HCT116 (cell line): ENCODE measurements at regions not wholly inside any gene's neighbourhood (a gene's known extent, or its start where the extent isn't known, plus 50 kb on each side); places are given as distances from the start of the nearest gene placed in this dataset.

Source experiments
- ATAC-seq: fragments of 200-7000 bp; cut with Tn5 transposase; 2 replicates; pipeline ENCODE4 v1.9.1; 2020; ENCODE audit warnings: mild to moderate bottlenecking, moderate library complexity
- BruUV-seq: library from RNA; stranded (reverse); fragments of 400-500 nt; replicated peaks from 2 replicates; lab custom pipeline; 2021; lab: Mats Ljungman, UMichigan
- CTCF ChIA-PET: fragments of 300-600 bp; sonication (Branson Sonifier 250); formaldehyde crosslinking; loops from one replicate; lab custom pipeline; 2021; ENCODE audit warnings: antibody characterized with exemption; lab: Charles Lee
- POLR2A ChIA-PET: fragments of 300-600, 350-600 bp; sonication (Branson Sonifier 250); formaldehyde crosslinking; loops from one replicate; lab custom pipeline; 2021; ENCODE audit warnings: antibody characterized with exemption; lab: Charles Lee
- RAD21 ChIA-PET, 2 experiments: fragments of 300-600 bp; sonication (Branson Sonifier 250); formaldehyde crosslinking; loops; one replicate each; lab custom pipeline; 2023; ENCODE audit warnings: low total read pairs in 2 of 2; ENCODE audit not compliant: uncharacterized antibody in 2 of 2, unreplicated experiment in 2 of 2, low non-redundant PET in 1 of 2; lab: Charles Lee
- DNase-seq: peaks from one replicate; pipeline ENCODE4 v3.0.0-alpha.2; 2010; ENCODE audit warnings: low read depth, low spot score
- H2AFZ ChIP-seq: fragments of 200-600 bp; shearing (Covaris generic), sonication (generic); 2 replicates; pipeline ENCODE4 v1.6.1; 2017; ENCODE audit warnings: low read depth, mixed run types, mixed read lengths, antibody characterized with exemption, low read length; ENCODE audit not compliant: poor library complexity, severe bottlenecking
- H3K27ac ChIP-seq: 2 replicates; pipeline ENCODE4 v1.5.1; 2012; ENCODE audit warnings: low read depth, low read length
- H3K27me3 ChIP-seq: fragments of 200-600 bp; sonication (generic); 2 replicates; pipeline ENCODE4 v1.6.1; 2016; ENCODE audit warnings: mixed run types, low read length, mixed read lengths; ENCODE audit not compliant: insufficient read depth
- H3K36me3 ChIP-seq, 2 experiments: fragments of 200-500 bp in 1 of 2; fragments of 200-600 bp in 1 of 2; sonication (Bioruptor generic) in 1 of 2; sonication (generic) in 1 of 2; 2 replicates each; pipeline versions ENCODE4 v1.5.1 to v1.6.1; 2014 to 2016; ENCODE audit warnings: low read length in 2 of 2, inconsistent platforms in 1 of 2, mixed read lengths in 1 of 2, mixed run types in 1 of 2; ENCODE audit not compliant: insufficient read depth in 2 of 2, control insufficient read depth in 1 of 2
- H3K4me1 ChIP-seq, 2 experiments: fragments of 200-600 bp in 1 of 2; sonication (generic) in 1 of 2; 2 replicates each; pipeline versions ENCODE4 v1.5.1 to v1.6.1; 2012 to 2017; ENCODE audit warnings: low read length in 2 of 2, inconsistent platforms in 1 of 2, mild to moderate bottlenecking in 1 of 2, mixed read lengths in 1 of 2, mixed run types in 1 of 2, moderate library complexity in 1 of 2; ENCODE audit not compliant: insufficient read depth in 2 of 2, control insufficient read depth in 1 of 2
- H3K4me2 ChIP-seq: fragments of 200-600 bp; sonication (generic); 2 replicates; pipeline ENCODE4 v1.6.1; 2017; ENCODE audit warnings: mixed run types, low read length, mixed read lengths
- H3K4me3 ChIP-seq, 2 experiments: fragments of 200-600 bp in 1 of 2; sonication (generic) in 1 of 2; replicated peaks in 1 of 2; 2 replicates each; pipeline ENCODE4 v1.5.1; 2011 to 2016; ENCODE audit warnings: low read length in 2 of 2, control low read depth in 1 of 2, low read depth in 1 of 2, mild to moderate bottlenecking in 1 of 2, mixed read lengths in 1 of 2, mixed run types in 1 of 2
- H3K79me2 ChIP-seq: fragments of 200-600 bp; sonication (generic); 2 replicates; pipeline ENCODE4 v1.6.1; 2017; ENCODE audit warnings: mild to moderate bottlenecking, mixed run types, low read length, moderate library complexity, mixed read lengths; ENCODE audit not compliant: insufficient read depth
- H3K9ac ChIP-seq: fragments of 200-600 bp; sonication (generic); 2 replicates; pipeline ENCODE4 v1.6.1; 2016; ENCODE audit warnings: low read length, mixed read lengths
- H3K9me2 ChIP-seq: fragments of 200-600 bp; sonication (generic), shearing (Covaris generic); 2 replicates; pipeline ENCODE4 v1.6.1; 2017; ENCODE audit warnings: mixed run types, mild to moderate bottlenecking, moderate library complexity; ENCODE audit not compliant: insufficient read depth
- H3K9me3 ChIP-seq, 2 experiments: fragments of 200-500 bp in 1 of 2; fragments of 200-600 bp in 1 of 2; sonication (Bioruptor generic) in 1 of 2; sonication (generic) in 1 of 2; 2 replicates each; pipeline ENCODE4 v1.6.1; 2014 to 2017; ENCODE audit warnings: low read length in 2 of 2, mixed read lengths in 2 of 2, inconsistent platforms in 1 of 2, low read depth in 1 of 2, mild to moderate bottlenecking in 1 of 2, mixed run types in 1 of 2, moderate library complexity in 1 of 2; ENCODE audit not compliant: control insufficient read depth in 1 of 2, insufficient read depth in 1 of 2
- H4K20me1 ChIP-seq: fragments of 200-600 bp; sonication (generic), shearing (Covaris generic); 2 replicates; pipeline ENCODE4 v1.6.1; 2017; ENCODE audit warnings: mixed run types, mild to moderate bottlenecking, moderate library complexity; ENCODE audit not compliant: insufficient read depth
- CBX3 ChIP-seq: IDR thresholded peaks from 2 replicates; pipeline ENCODE4 v1.6.1; 2012; ENCODE audit warnings: low read depth
- CEBPB ChIP-seq: IDR thresholded peaks from 2 replicates; pipeline ENCODE4 v1.6.1; 2012; ENCODE audit warnings: low read depth
- ELF1 ChIP-seq: IDR thresholded peaks from 2 replicates; pipeline ENCODE4 v1.6.1; 2012; ENCODE audit warnings: low read depth, borderline replicate concordance
- EZH2 ChIP-seq: fragments of 200-600 bp; sonication (generic); IDR thresholded peaks from 2 replicates; pipeline ENCODE4 v1.6.1; 2017; ENCODE audit warnings: antibody characterized with exemption, mixed run types
- EZH2phosphoT487 ChIP-seq: fragments of 200-600 bp; IDR thresholded peaks from 2 replicates; pipeline ENCODE4 v1.6.1; 2018; ENCODE audit warnings: antibody characterized with exemption, borderline replicate concordance
- JUND ChIP-seq: IDR thresholded peaks from 2 replicates; pipeline ENCODE4 v1.6.1; 2012
- RAD21 ChIP-seq: IDR thresholded peaks from 2 replicates; pipeline ENCODE4 v1.6.1; 2012; ENCODE audit warnings: low read depth, mild to moderate bottlenecking
- SP1 ChIP-seq: IDR thresholded peaks from 2 replicates; pipeline ENCODE4 v1.6.1; 2012; ENCODE audit warnings: low read depth
- YY1 ChIP-seq: IDR thresholded peaks from 2 replicates; pipeline ENCODE4 v1.6.1; 2011; ENCODE audit warnings: low read length, low read depth, moderate library complexity, mild to moderate bottlenecking; ENCODE audit not compliant: insufficient replicate concordance; ENCODE audit errors: extremely low read depth
- intact Hi-C: fragments of 100-400 bp; cut with micrococcal nuclease; formaldehyde crosslinking; loops from 2 replicates; pipeline ENCODE4 v1.10.0; 2022
- TF ChIP-seq, protein P1 (sequence below), 3 experiments: fragments of 200-600 bp in 1 of 3; sonication (generic) in 1 of 3; IDR thresholded peaks in 2 of 3; conservative IDR thresholded peaks in 1 of 3; 2 replicates each; pipeline ENCODE4 v1.5.1; 2012 to 2017; ENCODE audit warnings: low read depth in 2 of 3, low read length in 2 of 3, antibody characterized with exemption in 1 of 3, borderline replicate concordance in 1 of 3, control low read depth in 1 of 3, mild to moderate bottlenecking in 1 of 3, mixed read lengths in 1 of 3, mixed run types in 1 of 3, moderate library complexity in 1 of 3; ENCODE audit not compliant: insufficient read depth in 1 of 3
- TF ChIP-seq, protein P2 (sequence below): IDR thresholded peaks from 2 replicates; pipeline ENCODE4 v1.6.1; 2012

DNA sequence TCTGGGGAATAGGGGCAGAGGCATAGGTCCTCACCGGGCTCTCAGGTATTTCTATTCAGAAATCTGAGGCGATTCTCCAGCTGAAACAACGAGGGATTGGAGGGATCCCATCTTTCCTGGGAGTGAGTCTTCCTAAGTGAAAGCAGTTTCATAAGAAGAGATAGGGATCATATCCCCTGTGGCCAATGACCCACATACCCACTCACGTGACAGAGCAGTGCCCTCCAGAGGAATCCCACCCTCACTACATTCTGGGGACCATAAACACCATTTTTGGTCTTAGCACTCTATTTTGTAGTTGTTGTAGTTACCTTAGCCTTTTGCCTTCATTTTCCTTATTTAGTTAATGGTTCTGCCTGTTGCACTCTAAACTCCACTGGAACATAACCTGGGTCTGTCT lies 121.1 kb downstream of the GPR63 start:
- H3K4me1 ChIP-seq: no peaks in the 10 kb centered on the region
- intact Hi-C loops: no loop called here
- ChIA-PET RAD21 (no interaction called here), POLR2A (no interaction called here), CTCF (no interaction called here)
- H3K27me3 ChIP-seq: no peaks in the 10 kb centered on the region
- no peaks in the 10 kb centered on the region for H4K20me1 ChIP-seq
- TF ChIP-seq, protein P1, sequence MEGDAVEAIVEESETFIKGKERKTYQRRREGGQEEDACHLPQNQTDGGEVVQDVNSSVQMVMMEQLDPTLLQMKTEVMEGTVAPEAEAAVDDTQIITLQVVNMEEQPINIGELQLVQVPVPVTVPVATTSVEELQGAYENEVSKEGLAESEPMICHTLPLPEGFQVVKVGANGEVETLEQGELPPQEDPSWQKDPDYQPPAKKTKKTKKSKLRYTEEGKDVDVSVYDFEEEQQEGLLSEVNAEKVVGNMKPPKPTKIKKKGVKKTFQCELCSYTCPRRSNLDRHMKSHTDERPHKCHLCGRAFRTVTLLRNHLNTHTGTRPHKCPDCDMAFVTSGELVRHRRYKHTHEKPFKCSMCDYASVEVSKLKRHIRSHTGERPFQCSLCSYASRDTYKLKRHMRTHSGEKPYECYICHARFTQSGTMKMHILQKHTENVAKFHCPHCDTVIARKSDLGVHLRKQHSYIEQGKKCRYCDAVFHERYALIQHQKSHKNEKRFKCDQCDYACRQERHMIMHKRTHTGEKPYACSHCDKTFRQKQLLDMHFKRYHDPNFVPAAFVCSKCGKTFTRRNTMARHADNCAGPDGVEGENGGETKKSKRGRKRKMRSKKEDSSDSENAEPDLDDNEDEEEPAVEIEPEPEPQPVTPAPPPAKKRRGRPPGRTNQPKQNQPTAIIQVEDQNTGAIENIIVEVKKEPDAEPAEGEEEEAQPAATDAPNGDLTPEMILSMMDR (IDR thresholded peaks at IDR 0.05 in 2 of 3, conservative IDR thresholded peaks at IDR 0.05 in 1 of 3; ENCODE audit: borderline replicate concordance in 1 of 3, insufficient read depth in 1 of 3, low read depth in 2 of 3, low read length in 2 of 3): peak in 1 of 3 experiments; percentile 35; a peak in 1 of 6 replicates
- TF ChIP-seq JUND: no peak
- TF ChIP-seq CBX3: no peak
- no peak overlapping the region for H3K4me3 ChIP-seq
- ATAC-seq (no peak), DNase-seq (no peak)
- no peaks in the 10 kb centered on the region for H3K79me2 ChIP-seq
- no peak overlapping the region for H2AFZ ChIP-seq
- H3K9me3 ChIP-seq: no peaks in the 10 kb centered on the region
- no peak overlapping the region for H3K9ac ChIP-seq
- no peak overlapping the region for H3K27ac ChIP-seq
- no TSS peak for BruUV-seq
- H3K4me2 ChIP-seq: no peak overlapping the region
- H3K9me2 ChIP-seq: no peaks in the 10 kb centered on the region
- no peaks in the 10 kb centered on the region for H3K36me3 ChIP-seq

DNA sequence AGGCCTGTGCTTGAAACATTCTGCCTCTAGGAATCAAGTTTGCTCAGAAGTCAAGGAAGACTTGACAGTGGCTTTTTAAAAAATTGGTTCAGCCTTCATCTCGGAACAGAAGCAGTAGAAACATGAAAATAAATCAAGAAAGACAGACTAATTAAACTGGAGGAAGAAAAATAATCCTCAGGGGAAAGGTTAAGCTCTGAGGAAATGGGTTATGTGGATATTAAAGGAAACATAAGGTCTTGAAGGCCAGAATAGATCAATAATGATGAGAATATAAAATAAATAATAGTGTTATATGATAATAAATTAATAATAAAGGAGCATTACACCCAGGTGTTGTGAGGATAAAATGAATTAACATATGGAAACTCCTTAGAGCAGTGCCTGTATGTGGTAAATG lies 121.7 kb downstream of the GPR63 start:
- CTCF ChIA-PET: no interaction called here
- no TSS peak for BruUV-seq

More for the DNA sequence above, 121.7 kb downstream of the GPR63 start:
- Histone ChIP-seq H3K9me2 (no peaks in the 10 kb centered on the region), H3K4me1 (no peaks in the 10 kb centered on the region), H3K27ac (no peak overlapping the region), H3K9me3 (no peaks in the 10 kb centered on the region), H3K4me3 (no peak overlapping the region), H2AFZ (no peak overlapping the region), H3K79me2 (no peaks in the 10 kb centered on the region), H3K4me2 (no peak overlapping the region), H3K27me3 (no peaks in the 10 kb centered on the region), H3K36me3 (no peaks in the 10 kb centered on the region), H3K9ac (no peak overlapping the region), H4K20me1 (no peaks in the 10 kb centered on the region)
- ATAC-seq (no peak), DNase-seq (no peak)
- RAD21 ChIA-PET: no interaction called here
- POLR2A ChIA-PET: no interaction called here
- intact Hi-C loops: no loop called here
- TF ChIP-seq CEBPB (no peak), JUND (no peak), YY1 (no peak), ELF1 (no peak), EZH2phosphoT487 (no peak), EZH2 (no peak), SP1 (no peak), CBX3 (no peak), RAD21 (no peak)
- TF ChIP-seq, protein P2, sequence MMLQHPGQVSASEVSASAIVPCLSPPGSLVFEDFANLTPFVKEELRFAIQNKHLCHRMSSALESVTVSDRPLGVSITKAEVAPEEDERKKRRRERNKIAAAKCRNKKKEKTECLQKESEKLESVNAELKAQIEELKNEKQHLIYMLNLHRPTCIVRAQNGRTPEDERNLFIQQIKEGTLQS: no peak
